ENCODE measurements at regions not wholly inside any gene's neighbourhood (a gene's known extent, or its start where the extent isn't known, plus 50 kb on each side); places are given as distances from the start of the nearest gene placed in this dataset.

- Histone ChIP-seq H3K9ac (ENCODE audit: low read depth, low read length) (no peak overlapping the region), H3K9me3 (replicated peaks; ENCODE audit: low read length) (no peaks in the 10 kb centered on the region), H3K27me3 (ENCODE audit: control insufficient read depth, insufficient read depth, low read length) (peaks cover 40% of the 10 kb centered on the region), H3K4me2 (ENCODE audit: low read length) (no peak overlapping the region), H3K4me1 (ENCODE audit: control insufficient read depth, insufficient read depth, low read length) (no peaks in the 10 kb centered on the region), H3K36me3 (ENCODE audit: insufficient read depth, low read length) (no peaks in the 10 kb centered on the region), H3K4me3 (ENCODE audit: low read length) (no peak overlapping the region)
These were observed 125.4 kb downstream of the PXDC1 start for GRCh38 chr6:3625980-3626563.

DNA sequence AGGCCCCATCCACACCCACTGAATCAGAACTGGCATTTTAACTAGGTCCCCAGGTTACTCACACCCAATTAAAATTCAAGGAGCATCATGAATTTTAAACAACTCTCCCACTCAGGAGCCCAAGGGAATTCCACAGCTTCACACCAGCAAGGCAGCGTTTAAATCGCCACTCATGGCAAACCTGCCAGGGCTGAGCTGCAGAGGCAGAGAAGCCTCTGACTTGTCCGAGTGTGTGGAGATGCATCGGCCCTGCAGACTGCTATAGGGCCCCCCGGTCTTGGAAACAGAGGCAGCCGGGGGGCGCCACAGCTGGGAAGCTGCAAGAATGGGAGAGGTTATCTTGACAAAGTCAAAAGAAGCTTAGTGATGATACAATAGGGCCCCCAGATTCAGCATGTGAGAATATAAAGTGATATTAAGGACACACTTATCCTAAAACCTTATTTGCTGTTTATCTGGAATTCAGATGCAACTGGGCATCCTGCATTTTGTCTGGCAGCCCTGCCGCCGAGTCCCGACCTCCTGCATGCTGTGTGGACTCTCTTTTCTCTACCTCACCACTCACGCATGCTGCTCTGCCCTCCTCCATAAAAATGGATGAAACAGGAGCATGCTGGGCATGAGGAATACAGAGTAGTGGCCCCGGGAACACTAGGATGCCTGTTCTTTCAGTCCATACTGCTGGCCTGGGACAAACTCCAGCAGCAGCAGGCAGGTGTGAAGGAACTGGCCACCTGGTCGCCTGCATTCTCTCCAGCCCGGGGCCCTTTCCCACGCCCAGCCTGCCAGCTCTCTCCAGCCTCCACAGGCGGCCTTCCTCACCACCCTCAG is 126.1 kb downstream of the PXDC1 start:
- Histone ChIP-seq H3K27me3 (ENCODE audit: control insufficient read depth, insufficient read depth, low read length) (peaks cover 40% of the 10 kb centered on the region), H3K36me3 (ENCODE audit: insufficient read depth, low read length) (no peaks in the 10 kb centered on the region), H3K4me1 (ENCODE audit: control insufficient read depth, insufficient read depth, low read length) (no peaks in the 10 kb centered on the region), H3K9me3 (replicated peaks; ENCODE audit: low read length) (no peaks in the 10 kb centered on the region), H3K4me3 (ENCODE audit: low read length) (no peak overlapping the region), H3K9ac (ENCODE audit: low read depth, low read length) (no peak overlapping the region), H3K4me2 (ENCODE audit: low read length) (no peak overlapping the region)

DNA sequence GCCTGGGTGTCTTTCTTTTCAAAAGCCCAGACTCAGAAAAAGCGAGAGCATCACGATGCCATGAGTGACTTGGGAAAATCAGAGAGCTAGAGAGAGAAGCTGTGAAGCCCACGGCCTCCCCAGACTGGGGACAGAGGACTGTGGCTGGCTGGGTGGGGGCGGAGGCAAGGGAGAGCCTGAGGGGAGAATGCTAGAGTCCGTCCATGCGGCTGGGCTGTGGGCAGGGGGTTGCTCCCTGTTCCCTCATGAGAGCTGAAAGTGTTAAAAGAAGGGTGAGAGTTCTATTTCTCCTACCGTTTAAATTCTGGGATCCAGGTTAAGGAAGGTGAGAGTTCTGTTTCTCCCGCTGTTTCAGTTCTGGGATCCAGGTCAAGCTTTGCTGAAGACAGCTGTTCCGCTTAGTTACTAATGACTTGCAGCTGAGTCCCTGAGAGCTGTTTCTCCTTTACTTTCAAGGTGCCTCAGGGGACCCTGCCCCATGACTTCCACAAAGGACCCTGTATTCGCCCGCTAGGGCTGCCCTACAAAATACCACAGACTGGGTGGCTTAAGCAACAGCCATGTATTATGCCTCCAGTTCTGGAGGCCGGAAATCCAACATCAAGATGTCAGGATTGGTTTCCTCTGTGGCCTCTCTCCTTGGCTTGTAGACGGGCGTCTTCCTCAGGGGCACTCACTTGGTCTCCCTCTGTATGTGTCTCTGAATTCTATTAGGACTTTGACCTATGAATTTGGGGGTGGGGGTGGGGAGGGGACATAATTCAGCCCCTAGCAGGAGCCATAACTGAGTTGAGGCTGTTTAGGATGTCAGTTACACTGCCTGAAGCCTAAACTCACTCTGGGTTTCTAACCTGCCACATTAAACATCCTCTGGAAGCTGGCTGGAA is 127.0 kb downstream of the PXDC1 start:
- H3K27me3 ChIP-seq (ENCODE audit: control insufficient read depth, insufficient read depth, low read length): peaks cover 44% of the 10 kb centered on the region

GRCh38 chr6:3623451-3624249 is 127.9 kb downstream of the PXDC1 start:
- H3K4me1 ChIP-seq (ENCODE audit: control insufficient read depth, insufficient read depth, low read length): no peaks in the 10 kb centered on the region

More for the DNA sequence above, 127.0 kb downstream of the PXDC1 start:
- Histone ChIP-seq H3K4me1 (ENCODE audit: control insufficient read depth, insufficient read depth, low read length) (no peaks in the 10 kb centered on the region), H3K4me3 (ENCODE audit: low read length) (no peak overlapping the region), H3K36me3 (ENCODE audit: insufficient read depth, low read length) (no peaks in the 10 kb centered on the region), H3K9me3 (replicated peaks; ENCODE audit: low read length) (no peaks in the 10 kb centered on the region), H3K9ac (ENCODE audit: low read depth, low read length) (no peak overlapping the region), H3K4me2 (ENCODE audit: low read length) (no peak overlapping the region)

DNA sequence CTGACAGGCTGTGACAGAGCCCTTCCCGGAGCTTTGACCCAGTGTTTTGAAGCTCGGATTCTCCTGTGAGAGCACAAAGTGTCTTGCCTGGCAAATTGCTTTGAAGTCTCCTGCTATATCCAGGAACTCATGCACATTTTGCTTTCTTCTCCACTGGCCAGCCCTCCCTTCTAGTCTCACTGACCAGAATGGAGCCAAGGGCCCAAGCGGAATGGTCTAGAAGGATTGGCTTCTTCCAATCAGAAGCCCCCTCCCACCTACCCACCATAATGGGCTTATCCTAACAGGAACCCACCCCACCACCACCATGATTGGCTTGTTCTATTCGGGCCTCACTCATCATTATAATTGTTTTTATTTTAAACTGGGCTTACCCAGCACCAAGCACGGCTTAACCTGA is 130.1 kb downstream of the PXDC1 start:
- no peaks in the 10 kb centered on the region for H3K4me1 ChIP-seq (ENCODE audit: control insufficient read depth, insufficient read depth, low read length)
- no peaks in the 10 kb centered on the region for H3K36me3 ChIP-seq (ENCODE audit: insufficient read depth, low read length)
- no peaks in the 10 kb centered on the region for H3K9me3 ChIP-seq (replicated peaks; ENCODE audit: low read length)
- peaks cover 30% of the 10 kb centered on the region for H3K27me3 ChIP-seq (ENCODE audit: control insufficient read depth, insufficient read depth, low read length)
- H3K9ac ChIP-seq (ENCODE audit: low read depth, low read length): no peak overlapping the region
- H3K4me2 ChIP-seq (ENCODE audit: low read length): no peak overlapping the region
- no peak overlapping the region for H3K4me3 ChIP-seq (ENCODE audit: low read length)

More at GRCh38 chr6:3623451-3624249, 127.9 kb downstream of the PXDC1 start:
- Histone ChIP-seq H3K9me3 (replicated peaks; ENCODE audit: low read length) (no peaks in the 10 kb centered on the region), H3K4me3 (ENCODE audit: low read length) (no peak overlapping the region), H3K27me3 (ENCODE audit: control insufficient read depth, insufficient read depth, low read length) (peaks cover 39% of the 10 kb centered on the region), H3K9ac (ENCODE audit: low read depth, low read length) (no peak overlapping the region), H3K36me3 (ENCODE audit: insufficient read depth, low read length) (no peaks in the 10 kb centered on the region), H3K4me2 (ENCODE audit: low read length) (no peak overlapping the region)

DNA sequence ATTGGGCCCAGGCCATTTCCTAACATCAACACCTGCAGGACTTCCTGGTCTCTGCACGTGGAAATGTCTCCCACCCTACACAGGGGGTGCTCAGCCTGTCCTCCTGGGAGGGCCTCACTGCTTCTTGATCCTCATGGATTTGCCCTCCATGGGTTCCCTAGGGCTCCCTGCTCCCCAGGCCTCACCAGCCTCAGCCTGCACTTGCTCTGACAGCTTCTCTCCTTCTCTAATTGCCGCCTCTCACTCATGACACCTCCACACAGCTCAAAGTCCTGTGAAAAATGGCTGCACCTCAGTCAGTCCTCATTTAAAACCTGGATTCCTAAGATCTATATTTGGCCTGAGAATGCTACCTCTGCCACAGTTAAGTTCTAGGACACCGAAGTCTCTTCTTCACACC is 130.6 kb downstream of the PXDC1 start:
- Histone ChIP-seq H3K27me3 (ENCODE audit: control insufficient read depth, insufficient read depth, low read length) (peaks cover 32% of the 10 kb centered on the region), H3K4me3 (ENCODE audit: low read length) (no peak overlapping the region), H3K9ac (ENCODE audit: low read depth, low read length) (no peak overlapping the region), H3K4me1 (ENCODE audit: control insufficient read depth, insufficient read depth, low read length) (no peaks in the 10 kb centered on the region), H3K36me3 (ENCODE audit: insufficient read depth, low read length) (no peaks in the 10 kb centered on the region), H3K4me2 (ENCODE audit: low read length) (no peak overlapping the region), H3K9me3 (replicated peaks; ENCODE audit: low read length) (no peaks in the 10 kb centered on the region)

- Histone ChIP-seq H3K4me2 (ENCODE audit: low read length) (no peak overlapping the region), H3K4me1 (ENCODE audit: control insufficient read depth, insufficient read depth, low read length) (no peaks in the 10 kb centered on the region), H3K9me3 (replicated peaks; ENCODE audit: low read length) (no peaks in the 10 kb centered on the region), H3K4me3 (ENCODE audit: low read length) (no peak overlapping the region), H3K27me3 (ENCODE audit: control insufficient read depth, insufficient read depth, low read length) (peaks cover 34% of the 10 kb centered on the region), H3K9ac (ENCODE audit: low read depth, low read length) (no peak overlapping the region), H3K36me3 (ENCODE audit: insufficient read depth, low read length) (no peaks in the 10 kb centered on the region)
These were observed 131.1 kb downstream of the PXDC1 start for GRCh38 chr6:3620389-3620788.

GRCh38 chr6:3619800-3620199 is 131.7 kb downstream of the PXDC1 start:
- Histone ChIP-seq H3K4me2 (ENCODE audit: low read length) (no peak overlapping the region), H3K9ac (ENCODE audit: low read depth, low read length) (no peak overlapping the region), H3K36me3 (ENCODE audit: insufficient read depth, low read length) (no peaks in the 10 kb centered on the region), H3K4me1 (ENCODE audit: control insufficient read depth, insufficient read depth, low read length) (no peaks in the 10 kb centered on the region), H3K9me3 (replicated peaks; ENCODE audit: low read length) (no peaks in the 10 kb centered on the region), H3K4me3 (ENCODE audit: low read length) (no peak overlapping the region), H3K27me3 (ENCODE audit: control insufficient read depth, insufficient read depth, low read length) (peaks cover 36% of the 10 kb centered on the region)

GRCh38 chr6:3619201-3619600 is 132.3 kb downstream of the PXDC1 start:
- Histone ChIP-seq H3K36me3 (ENCODE audit: insufficient read depth, low read length) (no peaks in the 10 kb centered on the region), H3K4me3 (ENCODE audit: low read length) (no peak overlapping the region), H3K27me3 (ENCODE audit: control insufficient read depth, insufficient read depth, low read length) (peaks cover 32% of the 10 kb centered on the region), H3K9ac (ENCODE audit: low read depth, low read length) (no peak overlapping the region), H3K4me1 (ENCODE audit: control insufficient read depth, insufficient read depth, low read length) (no peaks in the 10 kb centered on the region), H3K9me3 (replicated peaks; ENCODE audit: low read length) (no peaks in the 10 kb centered on the region), H3K4me2 (ENCODE audit: low read length) (no peak overlapping the region)

DNA sequence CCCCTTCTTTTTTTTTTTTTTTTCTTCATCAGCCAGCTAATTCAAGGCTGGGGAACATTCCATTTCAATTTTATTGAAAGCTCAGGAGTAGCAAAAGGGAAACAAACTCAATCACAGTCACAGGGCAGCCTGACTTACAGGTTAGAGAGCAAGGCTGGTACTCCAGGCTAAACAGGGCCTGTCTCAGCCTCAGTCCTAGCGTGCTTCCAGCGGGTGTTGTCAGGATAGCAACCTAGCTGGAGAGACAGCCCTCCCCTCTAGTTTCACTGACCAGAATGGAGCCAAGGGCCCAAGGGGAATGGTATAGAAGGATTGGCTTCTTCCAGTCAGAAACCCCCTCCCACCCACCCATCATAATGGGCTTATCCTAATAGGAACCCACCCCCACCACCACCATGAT is 132.9 kb downstream of the PXDC1 start:
- Histone ChIP-seq H3K4me2 (ENCODE audit: low read length) (no peak overlapping the region), H3K27me3 (ENCODE audit: control insufficient read depth, insufficient read depth, low read length) (peaks cover 27% of the 10 kb centered on the region), H3K4me1 (ENCODE audit: control insufficient read depth, insufficient read depth, low read length) (no peaks in the 10 kb centered on the region), H3K9ac (ENCODE audit: low read depth, low read length) (no peak overlapping the region), H3K36me3 (ENCODE audit: insufficient read depth, low read length) (no peaks in the 10 kb centered on the region), H3K4me3 (ENCODE audit: low read length) (no peak overlapping the region), H3K9me3 (replicated peaks; ENCODE audit: low read length) (no peaks in the 10 kb centered on the region)
